ENCODE measurements at regions not wholly inside any gene's neighbourhood (a gene's known extent, or its start where the extent isn't known, plus 50 kb on each side); places are given as distances from the start of the nearest gene placed in this dataset.
"Not testable (repeated sequence)": the region's sequence is repeated elsewhere in the genome, so short reads cannot be mapped to it uniquely, and the experiment has no call there.

DNA sequence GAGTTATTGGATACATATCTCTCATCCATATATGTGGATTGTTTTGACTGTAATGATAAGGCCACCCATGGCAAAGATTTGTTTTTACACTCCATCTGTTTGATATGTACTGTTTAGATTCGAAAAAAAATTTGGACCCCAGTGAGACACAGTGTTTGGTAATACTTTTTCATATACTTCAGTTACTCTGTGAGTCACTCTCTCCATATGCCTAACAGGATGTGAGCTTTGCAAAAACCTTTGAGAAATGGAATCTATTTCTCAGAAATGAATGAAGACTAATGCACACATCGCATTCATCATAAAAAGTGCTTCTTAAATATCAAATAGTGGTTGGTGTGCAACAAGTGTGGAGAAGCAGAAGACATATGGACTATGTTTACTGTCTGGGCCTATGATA is 781.5 kb downstream of the SLC6A15 start:
- no peak for DNase-seq (ENCODE audit: low spot score)
- in situ Hi-C loops (cut with HindIII; ENCODE audit: low sequenced_read_pairs) = no loop called here

GRCh38 chr12:84128117-84128991 is 784.2 kb downstream of the SLC6A15 start:
- in situ Hi-C loops (cut with HindIII; ENCODE audit: low sequenced_read_pairs) = no loop called here
- DNase-seq (ENCODE audit: low spot score) = no peak

DNA sequence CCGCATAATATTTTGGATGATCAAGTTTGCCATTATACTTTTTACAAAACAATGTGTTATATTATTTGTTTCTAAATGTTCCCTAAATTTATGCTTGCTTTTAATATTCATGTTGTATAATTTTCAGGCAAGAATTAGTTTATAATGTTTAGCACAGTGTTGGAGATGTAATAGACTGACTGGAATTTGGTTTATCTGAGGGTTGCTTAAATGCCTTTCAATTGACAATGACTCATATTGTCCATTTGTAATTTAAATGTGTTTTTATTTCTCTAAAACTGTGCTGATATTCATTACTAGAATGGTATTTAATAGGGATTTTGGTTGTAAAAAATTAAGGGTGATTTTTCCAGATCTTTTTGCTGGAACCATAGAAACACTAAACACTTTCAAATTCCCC is 788.4 kb downstream of the SLC6A15 start:
- in situ Hi-C loops (cut with HindIII; ENCODE audit: low sequenced_read_pairs) = no loop called here
- no peak for DNase-seq (ENCODE audit: low spot score)

GRCh38 chr12:84117190-84117589 is 795.4 kb downstream of the SLC6A15 start:
- no peak for DNase-seq (ENCODE audit: low spot score)
- in situ Hi-C loops (cut with HindIII; ENCODE audit: low sequenced_read_pairs) = no loop called here

GRCh38 chr12:84113666-84114065 is 798.9 kb downstream of the SLC6A15 start:
- DNase-seq (ENCODE audit: low spot score) = no peak
- in situ Hi-C loops (cut with HindIII; ENCODE audit: low sequenced_read_pairs) = no loop called here

DNA sequence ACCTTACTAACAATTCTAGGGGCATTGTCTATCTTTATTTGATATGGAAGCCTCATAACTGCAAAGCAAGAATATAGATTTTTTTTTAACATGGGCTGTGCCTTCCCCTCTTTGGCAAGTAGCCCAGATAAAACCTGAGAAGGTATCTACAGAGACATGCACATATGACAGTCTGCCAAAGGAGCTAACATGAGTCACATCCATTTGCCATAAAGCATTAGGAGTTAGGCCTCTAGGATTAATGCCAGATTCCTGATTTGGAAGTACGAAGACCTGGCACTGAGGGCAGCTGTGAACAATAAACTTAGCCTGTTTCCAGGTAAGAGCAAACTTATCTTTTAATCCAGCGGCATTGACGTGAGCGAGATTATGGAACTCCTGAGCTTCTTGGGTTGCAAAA is 808.7 kb downstream of the SLC6A15 start:
- in situ Hi-C loops (cut with HindIII; ENCODE audit: low sequenced_read_pairs); DNase-seq (ENCODE audit: low spot score): not testable (repeated sequence)

DNA sequence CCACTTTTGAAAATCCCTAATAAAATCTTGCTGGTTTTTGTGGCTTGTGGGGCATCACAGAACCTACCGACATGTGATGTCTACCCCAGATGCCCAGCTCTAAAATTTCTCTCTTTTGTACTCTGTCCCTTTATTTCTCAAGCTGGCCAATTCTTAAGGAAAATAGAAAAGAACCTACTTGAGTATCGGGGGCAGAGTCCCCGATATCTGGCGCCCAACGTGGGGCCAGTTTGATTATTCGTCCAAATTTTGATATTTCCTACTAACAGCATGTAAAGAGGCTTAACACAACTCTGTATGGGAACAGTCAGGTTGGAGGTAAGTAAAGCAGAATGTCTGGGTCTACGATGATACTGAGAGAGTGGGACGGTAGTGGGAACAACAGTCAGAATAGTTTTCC is 810.6 kb downstream of the SLC6A15 start:
- in situ Hi-C loops (cut with HindIII; ENCODE audit: low sequenced_read_pairs); DNase-seq (ENCODE audit: low spot score): not testable (repeated sequence)

- DNase-seq (ENCODE audit: low spot score); in situ Hi-C loops (cut with HindIII; ENCODE audit: low sequenced_read_pairs): not testable (repeated sequence)
Measured at GRCh38 chr12:84099591-84099990, 813.0 kb downstream of the SLC6A15 start.

GRCh38 chr12:84091651-84092050 is 820.9 kb downstream of the SLC6A15 start:
- in situ Hi-C loops (cut with HindIII; ENCODE audit: low sequenced_read_pairs) = no loop called here
- no peak for DNase-seq (ENCODE audit: low spot score)

DNA sequence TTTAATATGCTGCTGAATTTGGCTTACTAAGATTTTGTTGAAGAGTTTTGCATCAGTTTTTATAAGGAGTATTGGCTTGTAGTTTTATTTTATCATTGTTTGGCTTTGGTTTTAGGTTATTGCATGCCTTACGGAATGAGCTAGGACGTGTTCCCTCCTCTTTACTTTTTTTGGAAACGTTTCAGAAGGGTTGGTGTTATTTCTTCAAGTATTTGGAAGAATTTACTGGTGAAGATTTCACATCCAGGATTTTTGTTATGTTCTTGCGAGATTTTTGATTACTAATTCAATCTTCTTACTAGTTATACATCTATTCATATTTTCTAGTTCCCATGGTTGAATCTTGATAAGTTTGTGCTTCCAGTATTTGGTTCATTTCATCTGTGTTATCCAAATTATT is 823.2 kb downstream of the SLC6A15 start:
- in situ Hi-C loops (cut with HindIII; ENCODE audit: low sequenced_read_pairs) = no loop called here
- DNase-seq (ENCODE audit: low spot score) = no peak

GRCh38 chr12:84085046-84085445 is 827.6 kb downstream of the SLC6A15 start:
- in situ Hi-C loops (cut with HindIII; ENCODE audit: low sequenced_read_pairs) = no loop called here
- no peak for DNase-seq (ENCODE audit: low spot score)

GRCh38 chr12:84079626-84080025 is 833.0 kb downstream of the SLC6A15 start:
- no peak for DNase-seq (ENCODE audit: low spot score)
- in situ Hi-C loops (cut with HindIII; ENCODE audit: low sequenced_read_pairs) = no loop called here

GRCh38 chr12:84077679-84078078 is 834.9 kb downstream of the SLC6A15 start:
- in situ Hi-C loops (cut with HindIII; ENCODE audit: low sequenced_read_pairs) = no loop called here
- no peak for DNase-seq (ENCODE audit: low spot score)

DNA sequence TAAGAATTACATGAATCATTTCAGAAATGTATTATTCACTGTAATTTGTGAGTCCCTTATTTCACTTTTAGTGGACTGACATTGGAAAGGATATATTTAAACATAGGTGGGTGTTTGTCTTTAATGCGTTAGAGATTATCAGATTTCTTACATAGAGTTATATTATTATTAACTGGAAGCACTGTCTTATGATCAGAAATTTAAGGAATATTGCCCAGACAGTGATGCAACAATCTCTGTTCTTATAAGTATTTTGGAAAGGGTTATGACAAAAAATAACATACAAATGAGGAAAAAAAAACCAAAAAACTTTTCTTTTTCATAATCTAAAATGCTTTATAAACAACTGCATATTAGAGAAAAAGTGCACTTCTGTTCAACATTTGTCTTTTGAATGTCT is 836.6 kb downstream of the SLC6A15 start:
- in situ Hi-C loops (cut with HindIII; ENCODE audit: low sequenced_read_pairs) = no loop called here
- DNase-seq (ENCODE audit: low spot score) = no peak

DNA sequence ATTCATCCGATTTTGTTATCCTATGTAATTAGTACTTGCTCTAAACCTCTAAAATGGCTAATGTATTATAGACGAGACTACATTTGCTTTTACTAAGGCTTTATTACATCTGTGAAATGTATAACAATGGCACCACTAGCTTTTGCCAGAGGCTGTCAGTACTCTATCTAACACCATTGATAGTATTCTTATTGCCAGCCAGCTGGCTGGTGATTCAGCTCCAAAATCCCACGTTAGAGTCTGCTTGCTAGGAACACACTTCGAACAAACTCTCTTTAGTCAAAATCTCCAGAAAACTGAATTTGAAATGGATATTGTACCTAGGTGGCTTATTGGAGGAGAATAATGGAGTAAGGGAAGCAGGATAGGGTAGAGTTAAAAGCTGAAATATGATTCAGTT is 839.2 kb downstream of the SLC6A15 start:
- no peak for DNase-seq (ENCODE audit: low spot score)
- in situ Hi-C loops (cut with HindIII; ENCODE audit: low sequenced_read_pairs) = no loop called here

- DNase-seq (ENCODE audit: low spot score) = no peak
- in situ Hi-C loops (cut with HindIII; ENCODE audit: low sequenced_read_pairs) = no loop called here
Measured at GRCh38 chr12:84072961-84073360, 839.6 kb downstream of the SLC6A15 start.

GRCh38 chr12:84070292-84070691 is 842.3 kb downstream of the SLC6A15 start:
- in situ Hi-C loops (cut with HindIII; ENCODE audit: low sequenced_read_pairs) = no loop called here
- DNase-seq (ENCODE audit: low spot score) = no peak

DNA sequence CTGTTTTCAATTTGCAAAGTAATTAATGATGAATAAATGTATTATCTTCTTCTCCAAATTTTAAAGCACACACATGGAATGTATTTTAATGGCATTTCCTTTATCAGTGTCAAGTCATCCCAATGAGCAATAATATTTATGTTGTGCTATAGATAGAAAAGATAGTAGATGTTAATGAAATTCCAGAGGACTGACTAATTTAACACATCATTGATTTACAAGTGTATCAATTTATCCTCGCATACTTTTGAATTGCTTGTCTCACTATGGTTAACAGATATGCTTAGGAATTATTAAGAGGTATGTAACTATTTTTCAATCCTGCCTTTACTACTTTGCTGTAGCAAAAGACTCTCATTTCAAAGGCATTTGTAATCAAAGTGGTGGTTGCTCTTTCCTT is 842.9 kb downstream of the SLC6A15 start:
- in situ Hi-C loops (cut with HindIII; ENCODE audit: low sequenced_read_pairs) = no loop called here
- DNase-seq (ENCODE audit: low spot score) = no peak

DNA sequence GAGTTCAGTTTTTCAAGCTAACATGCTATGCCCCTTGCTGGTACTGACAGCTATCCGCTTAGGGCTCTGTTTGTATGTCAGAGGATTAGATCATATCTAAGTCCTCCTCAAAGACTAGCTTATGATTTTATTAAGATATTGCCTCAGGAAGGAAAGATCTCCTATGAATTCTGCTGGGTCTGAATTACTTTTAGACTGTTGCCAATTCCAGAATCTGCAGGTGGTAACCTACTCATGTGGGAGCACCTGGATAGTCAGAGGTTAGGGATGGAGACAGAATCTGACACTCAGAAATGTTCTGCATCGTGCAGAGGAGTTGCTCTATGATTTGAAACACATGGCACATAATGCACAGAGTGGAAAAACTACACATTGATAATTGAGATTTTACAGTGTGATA is 843.4 kb downstream of the SLC6A15 start:
- DNase-seq (ENCODE audit: low spot score) = no peak

GRCh38 chr12:84058136-84058535 is 854.5 kb downstream of the SLC6A15 start:
- in situ Hi-C loops (cut with HindIII; ENCODE audit: low sequenced_read_pairs) = no loop called here
- no peak for DNase-seq (ENCODE audit: low spot score)

More for the DNA sequence above, 843.4 kb downstream of the SLC6A15 start:
- in situ Hi-C loops (cut with HindIII; ENCODE audit: low sequenced_read_pairs) = no loop called here

- in situ Hi-C loops (cut with HindIII; ENCODE audit: low sequenced_read_pairs) = no loop called here
- no peak for DNase-seq (ENCODE audit: low spot score)
Measured at GRCh38 chr12:84054811-84055210, 857.8 kb downstream of the SLC6A15 start.

Measured in G401 (cell line).